Right atrium auricular region (tissue), 2 donors: ENCODE measurements at regions not wholly inside any gene's neighbourhood (a gene's known extent, or its start where the extent isn't known, plus 50 kb on each side); places are given as distances from the start of the nearest gene placed in this dataset.
"Not testable (repeated sequence)": the region's sequence is repeated elsewhere in the genome, so short reads cannot be mapped to it uniquely, and the experiment has no call there.

ENCODE experiments used
- DNase-seq: peaks from one replicate; pipeline ENCODE4 v3.0.0-alpha.2; 2019; ENCODE audit warnings: low spot score
- H3K27ac ChIP-seq, 2 donors: fragments of 200-600 bp; sonication (generic); 1 replicate in 1 of 2; 2 replicates in 1 of 2; pipeline ENCODE4 v1.5.1; 2016 to 2019
- H3K27me3 ChIP-seq, 2 donors: fragments of 200-600 bp; sonication (generic); one replicate each; pipeline versions ENCODE4 v1.5.1 to v1.6.0; 2017 to 2019
- H3K36me3 ChIP-seq: fragments of 200-600 bp; sonication (generic); one replicate; pipeline ENCODE4 v1.5.1; 2016
- H3K4me1 ChIP-seq, 2 donors: fragments of 200-600 bp; sonication (generic); one replicate each; pipeline versions ENCODE4 v1.5.1 to v1.6.0; 2017 to 2019
- H3K4me3 ChIP-seq, 2 donors: fragments of 200-600 bp; sonication (generic); 1 replicate in 1 of 2; 2 replicates in 1 of 2; pipeline ENCODE4 v1.5.1; 2017 to 2019; ENCODE audit warnings: mild to moderate bottlenecking in 1 of 2, moderate library complexity in 1 of 2
- H3K9me3 ChIP-seq, 2 donors: fragments of 200-600 bp; sonication (generic); one replicate each; pipeline ENCODE4 v1.5.1; 2019
- CTCF ChIP-seq, 2 donors: fragments of 200-600 bp; sonication (generic); IDR thresholded peaks; one replicate each; pipeline ENCODE4 v1.5.1; 2019; ENCODE audit warnings: antibody characterized with exemption in 2 of 2

- no peaks in the 10 kb centered on the region for H3K9me3 ChIP-seq
- no peak for DNase-seq
- H3K27ac ChIP-seq, result no peak overlapping the region
- H3K4me1 ChIP-seq, result no peaks in the 10 kb centered on the region
- TF ChIP-seq CTCF (IDR thresholded peaks at IDR 0.05), result no peak
- H3K36me3 ChIP-seq, result no peaks in the 10 kb centered on the region
- H3K4me3 ChIP-seq, result no peak overlapping the region
- H3K27me3 ChIP-seq, result no peaks in the 10 kb centered on the region
Measured at GRCh38 chr7:76126632-76127031, 75.1 kb upstream of the SRRM3 start.

GRCh38 chr7:76129366-76129765 lies 72.3 kb upstream of the SRRM3 start:
- no peaks in the 10 kb centered on the region for H3K4me1 ChIP-seq
- DNase-seq, result no peak
- H3K27ac ChIP-seq, result no peak overlapping the region
- no peaks in the 10 kb centered on the region for H3K9me3 ChIP-seq
- no peaks in the 10 kb centered on the region for H3K27me3 ChIP-seq
- no peak overlapping the region for H3K4me3 ChIP-seq
- TF ChIP-seq CTCF (IDR thresholded peaks at IDR 0.05), result no peak
- H3K36me3 ChIP-seq, result no peaks in the 10 kb centered on the region

DNA sequence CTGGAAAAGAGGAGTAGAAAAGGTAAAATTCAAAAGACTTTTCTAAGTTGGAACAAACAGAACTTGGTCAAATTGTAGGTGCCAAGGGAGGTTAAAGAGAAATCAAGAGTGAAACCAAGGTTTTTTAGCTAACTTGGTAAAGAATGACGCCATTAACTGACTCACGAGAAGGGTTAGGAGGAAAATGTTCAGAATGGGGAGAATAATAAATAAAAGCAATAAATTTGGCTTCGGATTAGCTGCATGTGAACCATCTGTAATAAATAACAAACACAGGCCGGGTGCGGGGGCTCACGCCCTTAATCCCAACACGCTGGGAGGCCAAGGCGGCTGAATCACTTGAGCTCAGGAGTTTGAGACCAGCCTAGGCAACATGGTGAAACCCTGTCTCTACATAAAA lies 71.9 kb upstream of the SRRM3 start:
- Histone ChIP-seq H3K4me3 (no peak overlapping the region), H3K9me3 (no peaks in the 10 kb centered on the region), H3K36me3 (no peaks in the 10 kb centered on the region), H3K27me3 (no peaks in the 10 kb centered on the region), H3K27ac (no peak overlapping the region), H3K4me1 (no peaks in the 10 kb centered on the region)
- TF ChIP-seq CTCF (IDR thresholded peaks at IDR 0.05), result no peak
- DNase-seq, result no peak

GRCh38 chr7:76130661-76131060 lies 71.0 kb upstream of the SRRM3 start:
- not testable (repeated sequence) for H3K4me3 ChIP-seq, H3K9me3 ChIP-seq, DNase-seq, H3K36me3 ChIP-seq, H3K4me1 ChIP-seq, H3K27ac ChIP-seq, H3K27me3 ChIP-seq
- TF ChIP-seq CTCF (IDR thresholded peaks at IDR 0.05), result peak in 1 of 2 donors; percentile 62

GRCh38 chr7:76131887-76132286 lies 69.8 kb upstream of the SRRM3 start:
- not testable (repeated sequence) for H3K36me3 ChIP-seq, H3K4me3 ChIP-seq, DNase-seq, H3K27ac ChIP-seq, H3K9me3 ChIP-seq, H3K4me1 ChIP-seq, H3K27me3 ChIP-seq

- Histone ChIP-seq H3K9me3 (no peaks in the 10 kb centered on the region), H3K27ac (no peak overlapping the region), H3K4me1 (no peaks in the 10 kb centered on the region), H3K4me3 (no peak overlapping the region), H3K36me3 (no peaks in the 10 kb centered on the region), H3K27me3 (no peaks in the 10 kb centered on the region)
- no peak for TF ChIP-seq CTCF (IDR thresholded peaks at IDR 0.05)
- DNase-seq, result no peak
Measured at GRCh38 chr7:76133164-76133775, 68.4 kb upstream of the SRRM3 start.
